Neuronal stem cell (in vitro differentiated cells): ENCODE measurements at regions not wholly inside any gene's neighbourhood (a gene's known extent, or its start where the extent isn't known, plus 50 kb on each side); places are given as distances from the start of the nearest gene placed in this dataset.

Experiments used
- DNase-seq: peaks from one replicate; pipeline ENCODE4 v3.0.0-alpha.2; 2013; ENCODE audit warnings: low spot score
- H2AFZ ChIP-seq: one replicate; pipeline ENCODE4 v1.6.1; 2013; ENCODE audit warnings: mild to moderate bottlenecking, low read length, inconsistent platforms
- H2AK5ac ChIP-seq: 2 replicates; pipeline ENCODE4 v1.6.1; 2013; ENCODE audit warnings: low read depth, mild to moderate bottlenecking, inconsistent platforms, low read length, moderate library complexity, mixed read lengths
- H2BK120ac ChIP-seq: 2 replicates; pipeline ENCODE4 v1.6.1; 2013; ENCODE audit warnings: low read depth, mild to moderate bottlenecking, inconsistent platforms, low read length, moderate library complexity, mixed read lengths
- H2BK12ac ChIP-seq: one replicate; pipeline ENCODE4 v1.6.1; 2013; ENCODE audit warnings: low read length, inconsistent platforms
- H2BK15ac ChIP-seq: 2 replicates; pipeline ENCODE4 v1.6.1; 2013; ENCODE audit warnings: mild to moderate bottlenecking, low read length, inconsistent platforms, mixed read lengths
- H2BK5ac ChIP-seq: one replicate; pipeline ENCODE4 v1.6.1; 2013; ENCODE audit warnings: inconsistent platforms, mild to moderate bottlenecking, low read length, moderate library complexity
- H3K14ac ChIP-seq: one replicate; pipeline ENCODE4 v1.6.1; 2013; ENCODE audit warnings: low read length, inconsistent platforms
- H3K18ac ChIP-seq: 2 replicates; pipeline ENCODE4 v1.6.1; 2013; ENCODE audit warnings: low read length, inconsistent platforms
- H3K23ac ChIP-seq: 2 replicates; pipeline ENCODE4 v1.6.1; 2013; ENCODE audit warnings: low read depth, mild to moderate bottlenecking, mixed read lengths, low read length, inconsistent platforms; ENCODE audit not compliant: poor library complexity
- H3K27ac ChIP-seq: replicated peaks from 3 replicates; pipeline ENCODE4 v1.5.1; 2013; ENCODE audit warnings: low read length, inconsistent platforms
- H3K27me3 ChIP-seq, 3 experiments: 2 replicates each; pipeline ENCODE4 v1.6.1; 2013; ENCODE audit warnings: low read length in 3 of 3, mild to moderate bottlenecking in 2 of 3, inconsistent platforms in 1 of 3, low read depth in 1 of 3, mixed read lengths in 1 of 3, moderate library complexity in 1 of 3; ENCODE audit not compliant: control insufficient read depth in 3 of 3, insufficient read depth in 3 of 3
- H3K36me3 ChIP-seq, 2 donors: replicated peaks in 1 of 2; 2 replicates each; pipeline ENCODE4 v1.6.1; 2013; ENCODE audit warnings: low read length in 2 of 2; ENCODE audit not compliant: control insufficient read depth in 2 of 2, insufficient read depth in 2 of 2
- H3K4ac ChIP-seq: 2 replicates; pipeline ENCODE4 v1.6.1; 2013; ENCODE audit warnings: inconsistent platforms, mild to moderate bottlenecking, low read length, moderate library complexity
- H3K4me1 ChIP-seq, 2 donors: 1 replicate in 1 of 2; 2 replicates in 1 of 2; pipeline ENCODE4 v1.6.1; 2013; ENCODE audit warnings: low read length in 2 of 2, low read depth in 1 of 2; ENCODE audit not compliant: control insufficient read depth in 2 of 2, insufficient read depth in 1 of 2
- H3K4me2 ChIP-seq: one replicate; pipeline ENCODE4 v1.6.1; 2013; ENCODE audit warnings: mild to moderate bottlenecking, low read length, inconsistent platforms; ENCODE audit not compliant: insufficient read depth, poor library complexity, severe bottlenecking
- H3K4me3 ChIP-seq, 2 donors: 2 replicates each; pipeline ENCODE4 v1.5.1; 2013; ENCODE audit warnings: low read length in 2 of 2, mild to moderate bottlenecking in 2 of 2, inconsistent platforms in 1 of 2, moderate library complexity in 1 of 2
- H3K79me1 ChIP-seq: one replicate; pipeline ENCODE4 v1.6.1; 2013; ENCODE audit warnings: low read depth, mild to moderate bottlenecking, inconsistent platforms, low read length, moderate library complexity
- H3K9ac ChIP-seq: one replicate; pipeline ENCODE4 v1.6.1; 2013; ENCODE audit warnings: mild to moderate bottlenecking, low read depth, low read length, inconsistent platforms; ENCODE audit not compliant: poor library complexity
- H3K9me3 ChIP-seq, 2 donors: replicated peaks in 1 of 2; 2 replicates each; pipeline versions ENCODE3 to v1.6.1; 2013; ENCODE audit warnings: low read length in 2 of 2, mild to moderate bottlenecking in 2 of 2, inconsistent platforms in 1 of 2, low read depth in 1 of 2, mixed read lengths in 1 of 2, moderate library complexity in 1 of 2; ENCODE audit not compliant: control insufficient read depth in 2 of 2, insufficient read depth in 1 of 2
- H4K8ac ChIP-seq: one replicate; pipeline ENCODE4 v1.6.1; 2013; ENCODE audit warnings: low read depth, mild to moderate bottlenecking, inconsistent platforms, low read length, moderate library complexity
- H4K91ac ChIP-seq: one replicate; pipeline ENCODE4 v1.6.1; 2013; ENCODE audit warnings: low read length, low read depth, mild to moderate bottlenecking, inconsistent platforms; ENCODE audit not compliant: poor library complexity
- WGBS, 2 donors: extraction: QIAGEN DNeasy Blood & Tissue Kit; methylation state at CpG; one replicate each; pipeline ENCODE4 v1.1.7; 2013; ENCODE audit warnings: missing lambda C conversion rate in 2 of 2, mixed read lengths in 1 of 2; ENCODE audit not compliant: insufficient read length in 2 of 2, insufficient replicate concordance in 1 of 2; ENCODE audit errors: extremely low coverage in 2 of 2; 5-methylcytosine and 5-hydroxymethylcytosine counted together

DNA sequence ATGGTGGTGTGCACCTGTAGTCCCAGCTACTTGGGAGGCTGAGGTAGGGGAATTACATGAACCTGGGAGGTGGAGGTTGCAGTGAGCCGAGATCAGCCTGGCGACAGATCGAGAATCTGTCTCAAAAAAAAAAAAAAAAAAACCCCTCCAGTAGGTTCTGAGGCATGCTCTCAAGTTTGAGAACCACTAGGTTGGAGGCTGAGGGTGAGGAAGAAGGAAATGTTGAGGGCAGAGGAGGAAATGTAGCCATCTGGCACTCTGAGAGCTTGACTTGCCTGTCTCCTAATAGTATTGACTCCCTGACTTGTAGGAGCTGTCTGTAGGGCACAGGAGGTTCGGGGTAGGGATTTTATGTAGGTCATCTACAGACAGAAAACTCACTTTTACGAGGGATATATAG is 204.6 kb downstream of the OPA1 start:
- H4K91ac ChIP-seq = no peak overlapping the region
- H3K23ac ChIP-seq = no peak overlapping the region
- no peaks in the 10 kb centered on the region for H3K36me3 ChIP-seq
- no peak for DNase-seq
- no peak overlapping the region for H2BK5ac ChIP-seq
- peaks cover 0 to 9% of the 10 kb centered on the region in 2 donors for H3K4me1 ChIP-seq
- H3K27ac ChIP-seq = no peak overlapping the region
- H4K8ac ChIP-seq = no peak overlapping the region
- H3K4ac ChIP-seq = no peak overlapping the region
- no peak overlapping the region for H3K4me3 ChIP-seq
- no peak overlapping the region for H2AK5ac ChIP-seq
- H2AFZ ChIP-seq = no peak overlapping the region
- no peak overlapping the region for H3K14ac ChIP-seq
- H2BK15ac ChIP-seq = no peak overlapping the region
- H2BK12ac ChIP-seq = no peak overlapping the region
- H3K79me1 ChIP-seq = no peaks in the 10 kb centered on the region
- WGBS, 2 donors = no CpG with 5 or more reads among the region's 5 CpGs
- H3K4me2 ChIP-seq = no peak overlapping the region
- H3K9ac ChIP-seq = no peak overlapping the region
- no peaks in the 10 kb centered on the region for H3K27me3 ChIP-seq
- no peak overlapping the region for H2BK120ac ChIP-seq
- H3K18ac ChIP-seq = no peak overlapping the region
- H3K9me3 ChIP-seq = no peaks in the 10 kb centered on the region

DNA sequence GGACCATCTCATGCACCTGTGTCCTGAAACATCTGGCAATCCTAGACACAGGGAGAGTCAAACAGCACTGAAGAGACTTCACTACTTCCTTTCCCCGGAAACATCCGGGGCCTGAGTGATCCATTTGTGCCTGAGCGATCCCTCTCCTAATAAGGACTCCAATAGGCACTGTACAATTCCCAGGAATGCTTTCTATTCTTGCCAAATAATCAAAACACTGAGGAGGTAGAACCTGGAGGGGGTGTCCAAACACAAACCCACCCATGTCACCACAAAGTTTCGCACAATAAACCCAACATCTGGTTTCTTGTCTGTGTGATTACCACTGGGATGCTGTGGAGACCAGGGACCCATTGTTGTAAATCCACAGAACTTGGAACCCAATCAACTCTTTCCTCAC is 205.0 kb downstream of the OPA1 start:
- Histone ChIP-seq H2BK12ac (no peak overlapping the region), H3K18ac (no peak overlapping the region), H3K4me3 (no peak overlapping the region), H3K9ac (no peak overlapping the region), H3K36me3 (no peaks in the 10 kb centered on the region), H3K14ac (no peak overlapping the region), H3K4me2 (no peak overlapping the region), H4K91ac (no peak overlapping the region), H3K4me1 (peaks cover 0 to 4% of the 10 kb centered on the region in 2 donors), H2BK120ac (no peak overlapping the region), H2AFZ (no peak overlapping the region), H3K23ac (no peak overlapping the region), H3K9me3 (no peaks in the 10 kb centered on the region), H3K79me1 (no peaks in the 10 kb centered on the region), H3K27ac (no peak overlapping the region), H2BK15ac (no peak overlapping the region), H2BK5ac (no peak overlapping the region), H2AK5ac (no peak overlapping the region), H4K8ac (no peak overlapping the region), H3K27me3 (no peaks in the 10 kb centered on the region), H3K4ac (no peak overlapping the region)
- no peak for DNase-seq
- WGBS, 2 donors = no CpG with 5 or more reads among the region's 4 CpGs

DNA sequence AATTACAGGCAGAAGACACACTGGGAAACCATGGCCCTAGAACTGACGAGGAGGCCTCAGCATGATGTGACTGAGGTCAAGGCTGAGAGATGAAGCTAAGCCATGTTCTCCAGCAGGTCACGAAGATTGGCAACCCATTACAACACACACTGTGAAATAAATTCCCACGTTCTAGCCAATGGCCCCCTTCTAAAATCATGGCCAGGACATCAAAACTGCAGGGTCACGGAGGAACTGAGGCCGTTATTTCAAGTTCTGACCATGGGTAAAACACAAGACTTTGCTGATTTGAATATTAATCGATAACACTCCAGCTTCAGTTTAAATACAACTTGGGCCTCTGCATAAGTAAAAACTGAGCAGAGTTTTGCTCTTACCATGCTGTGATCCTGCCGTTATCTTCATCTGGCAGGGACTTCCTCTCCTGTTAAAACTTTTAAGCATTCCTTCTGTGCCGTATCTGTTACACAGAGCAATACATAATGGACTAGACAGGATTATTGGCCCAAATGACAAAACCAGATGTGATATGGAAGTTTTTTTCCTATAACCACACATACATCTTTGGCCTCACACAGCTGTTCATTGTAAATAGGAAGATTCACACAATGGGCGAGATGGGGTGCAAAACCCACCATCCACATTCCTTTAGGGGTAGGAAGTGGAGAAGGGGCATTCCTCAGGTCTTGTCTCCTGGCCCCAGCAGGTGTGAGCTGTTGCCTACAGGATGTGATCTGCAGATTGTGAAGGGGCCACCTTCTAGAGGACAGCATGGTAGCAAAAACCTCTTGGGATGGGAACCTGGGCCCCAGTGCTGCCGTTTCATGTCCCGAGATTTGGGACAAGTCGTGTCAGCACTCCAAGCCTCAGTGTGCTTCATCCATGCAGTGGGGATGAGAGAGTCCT is 207.4 kb downstream of the OPA1 start:
- H4K91ac ChIP-seq = no peak overlapping the region
- H3K9me3 ChIP-seq = no peaks in the 10 kb centered on the region

DNA sequence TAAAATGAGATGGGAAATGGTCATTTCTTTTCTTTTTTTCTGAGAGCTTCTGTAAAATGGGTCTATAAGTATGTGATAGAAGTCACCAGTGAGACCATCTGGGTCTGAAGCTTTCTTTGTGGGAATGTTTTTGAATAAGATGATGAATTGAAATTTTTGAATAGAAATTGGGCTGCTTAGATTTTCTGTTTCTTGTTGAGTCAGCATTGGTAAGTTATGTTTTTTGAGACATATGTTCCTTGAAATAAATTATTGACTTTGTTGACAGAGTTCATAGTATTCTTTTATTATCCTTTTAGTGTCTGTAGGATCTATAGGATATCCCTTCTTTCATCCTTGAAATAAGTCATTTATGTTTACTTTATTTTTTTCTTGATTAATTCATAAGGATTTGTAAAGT is 208.1 kb downstream of the OPA1 start:
- no peak overlapping the region for H3K14ac ChIP-seq
- H3K4me2 ChIP-seq = no peak overlapping the region
- H3K4ac ChIP-seq = no peak overlapping the region
- no peak overlapping the region for H4K8ac ChIP-seq
- no peak overlapping the region for H2BK15ac ChIP-seq
- H4K91ac ChIP-seq = no peak overlapping the region
- no peak overlapping the region for H3K18ac ChIP-seq
- H2AFZ ChIP-seq = no peak overlapping the region
- H3K23ac ChIP-seq = no peak overlapping the region
- H3K9me3 ChIP-seq = no peaks in the 10 kb centered on the region
- H3K27ac ChIP-seq = no peak overlapping the region
- no peak overlapping the region for H2AK5ac ChIP-seq
- no peak overlapping the region for H2BK5ac ChIP-seq
- no peak overlapping the region for H2BK12ac ChIP-seq
- H3K4me1 ChIP-seq = peaks cover 2 to 7% of the 10 kb centered on the region in 2 donors
- no peaks in the 10 kb centered on the region for H3K36me3 ChIP-seq
- H3K4me3 ChIP-seq = no peak overlapping the region
- no peak overlapping the region for H3K9ac ChIP-seq
- H3K27me3 ChIP-seq = no peaks in the 10 kb centered on the region
- H2BK120ac ChIP-seq = no peak overlapping the region
- H3K79me1 ChIP-seq = no peaks in the 10 kb centered on the region
- DNase-seq = no peak

More for the DNA sequence above, 207.4 kb downstream of the OPA1 start:
- no peak overlapping the region for H4K8ac ChIP-seq
- H3K4me1 ChIP-seq = peaks cover 2 to 7% of the 10 kb centered on the region in 2 donors
- no peaks in the 10 kb centered on the region for H3K36me3 ChIP-seq
- no peak overlapping the region for H3K4me2 ChIP-seq
- no peak overlapping the region for H2AK5ac ChIP-seq
- H3K23ac ChIP-seq = no peak overlapping the region
- no peak overlapping the region for H3K18ac ChIP-seq
- no peak overlapping the region for H3K9ac ChIP-seq
- no peak overlapping the region for H3K14ac ChIP-seq
- no CpG with 5 or more reads among the region's 12 CpGs for WGBS, 2 donors
- H3K27me3 ChIP-seq = no peaks in the 10 kb centered on the region
- no peak overlapping the region for H3K4ac ChIP-seq
- H2BK12ac ChIP-seq = no peak overlapping the region
- DNase-seq = no peak
- H3K4me3 ChIP-seq = no peak overlapping the region
- H2BK15ac ChIP-seq = no peak overlapping the region
- no peaks in the 10 kb centered on the region for H3K79me1 ChIP-seq
- no peak overlapping the region for H2AFZ ChIP-seq
- no peak overlapping the region for H2BK5ac ChIP-seq
- H3K27ac ChIP-seq = no peak overlapping the region
- no peak overlapping the region for H2BK120ac ChIP-seq
